GM18868 (cell line): ENCODE measurements at regions not wholly inside any gene's neighbourhood (a gene's known extent, or its start where the extent isn't known, plus 50 kb on each side); places are given as distances from the start of the nearest gene placed in this dataset.
A peak's percentile ranks its signal among the peaks of the same experiment; 100 is the strongest.

ENCODE experiments used
- ATAC-seq: cut with Tn5 transposase; IDR thresholded peaks from one replicate; pipeline ENCODE4 v1.9.1; 2021; ENCODE audit warnings: mild to moderate bottlenecking, moderate library complexity; ENCODE audit not compliant: unreplicated experiment

- ATAC-seq = no peak
Observed at GRCh38 chr12:93279565-93280412, 97.9 kb upstream of the NUDT4 start.

DNA sequence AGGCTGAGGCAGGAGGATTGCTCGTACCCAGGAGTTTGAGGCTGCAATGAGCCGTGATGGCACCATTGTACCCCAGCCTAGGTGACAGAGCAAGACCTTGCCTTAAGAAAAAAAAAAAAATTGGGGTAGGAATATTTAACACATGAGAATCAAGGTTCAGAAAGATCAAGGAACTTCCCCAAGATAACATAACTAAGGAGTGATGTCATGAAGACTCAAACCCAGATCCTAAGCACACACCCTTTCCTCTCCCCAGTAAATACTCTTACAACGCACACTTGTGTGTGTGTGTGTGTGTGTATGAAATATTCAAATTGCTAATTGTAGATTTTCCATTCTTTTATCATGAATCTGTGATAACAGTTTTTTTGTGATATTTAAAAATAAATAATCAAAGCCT lies 90.6 kb upstream of the NUDT4 start:
- no peak for ATAC-seq

DNA sequence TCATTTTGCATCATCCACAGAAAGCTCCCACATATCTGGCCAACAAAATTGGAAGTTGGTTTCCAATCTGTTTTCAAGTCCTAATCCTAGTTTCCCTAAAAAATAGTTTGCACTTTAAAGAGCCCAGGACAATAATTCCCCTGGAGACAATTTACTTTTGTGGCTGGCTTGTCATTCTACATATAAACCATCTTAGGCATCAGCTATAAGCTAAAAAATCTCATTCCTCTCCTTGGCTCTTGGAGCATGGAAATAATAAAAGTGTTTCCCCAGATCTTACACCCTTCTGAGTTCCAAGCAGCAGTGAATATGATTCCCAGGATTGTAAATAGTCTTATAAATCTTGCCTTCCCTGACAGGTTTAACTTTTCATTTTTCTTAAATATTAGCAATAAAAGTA lies 89.1 kb upstream of the NUDT4 start:
- ATAC-seq = no peak

GRCh38 chr12:93290391-93290790 lies 87.3 kb upstream of the NUDT4 start:
- ATAC-seq = no peak

DNA sequence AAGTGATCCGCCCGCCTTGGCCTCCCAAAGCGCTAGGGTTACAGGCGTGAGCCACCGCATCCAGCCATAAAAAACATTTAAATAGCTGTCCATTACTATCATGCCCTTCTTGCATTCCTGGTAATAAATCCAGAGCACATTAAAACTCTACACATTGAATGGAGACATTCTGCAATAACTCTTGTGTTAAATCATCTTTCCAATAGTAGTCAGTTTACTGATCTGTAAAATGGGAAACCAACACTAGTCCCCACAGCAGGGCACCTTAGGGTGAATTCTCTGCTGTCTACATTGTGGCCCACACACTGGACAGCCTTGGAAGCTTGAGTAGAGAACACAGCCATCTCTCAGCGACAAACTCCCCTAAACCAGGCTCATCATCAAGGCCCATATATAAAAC lies 85.5 kb upstream of the NUDT4 start:
- ATAC-seq = no peak

GRCh38 chr12:93292731-93293566 lies 84.8 kb upstream of the NUDT4 start:
- no peak for ATAC-seq

DNA sequence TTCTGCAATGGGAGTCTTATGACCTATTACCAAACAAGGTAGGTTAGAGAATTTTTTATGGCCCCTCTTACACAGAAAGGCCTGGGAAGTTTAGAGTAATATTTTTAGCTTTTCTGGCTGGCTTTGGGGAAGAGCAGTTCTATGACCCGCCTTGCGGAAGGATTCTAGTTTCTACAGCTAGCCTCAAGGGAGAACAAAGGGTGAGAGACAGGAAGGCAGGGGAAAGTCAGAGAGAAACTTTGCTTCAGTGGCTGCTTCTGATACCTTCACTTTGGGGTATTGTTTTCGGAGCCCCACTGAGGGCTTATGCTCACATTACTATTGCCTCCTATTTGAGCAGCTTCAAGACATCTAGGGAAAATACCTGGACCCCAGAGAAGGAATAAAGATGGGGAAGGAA lies 80.7 kb upstream of the NUDT4 start:
- ATAC-seq = peak; percentile 94

GRCh38 chr12:93297536-93297935 lies 80.2 kb upstream of the NUDT4 start:
- ATAC-seq = no peak

- ATAC-seq = no peak
Observed at GRCh38 chr12:93299262-93299846, 78.4 kb upstream of the NUDT4 start.

- no peak for ATAC-seq
Observed at GRCh38 chr12:93300611-93301021, 77.1 kb upstream of the NUDT4 start.

DNA sequence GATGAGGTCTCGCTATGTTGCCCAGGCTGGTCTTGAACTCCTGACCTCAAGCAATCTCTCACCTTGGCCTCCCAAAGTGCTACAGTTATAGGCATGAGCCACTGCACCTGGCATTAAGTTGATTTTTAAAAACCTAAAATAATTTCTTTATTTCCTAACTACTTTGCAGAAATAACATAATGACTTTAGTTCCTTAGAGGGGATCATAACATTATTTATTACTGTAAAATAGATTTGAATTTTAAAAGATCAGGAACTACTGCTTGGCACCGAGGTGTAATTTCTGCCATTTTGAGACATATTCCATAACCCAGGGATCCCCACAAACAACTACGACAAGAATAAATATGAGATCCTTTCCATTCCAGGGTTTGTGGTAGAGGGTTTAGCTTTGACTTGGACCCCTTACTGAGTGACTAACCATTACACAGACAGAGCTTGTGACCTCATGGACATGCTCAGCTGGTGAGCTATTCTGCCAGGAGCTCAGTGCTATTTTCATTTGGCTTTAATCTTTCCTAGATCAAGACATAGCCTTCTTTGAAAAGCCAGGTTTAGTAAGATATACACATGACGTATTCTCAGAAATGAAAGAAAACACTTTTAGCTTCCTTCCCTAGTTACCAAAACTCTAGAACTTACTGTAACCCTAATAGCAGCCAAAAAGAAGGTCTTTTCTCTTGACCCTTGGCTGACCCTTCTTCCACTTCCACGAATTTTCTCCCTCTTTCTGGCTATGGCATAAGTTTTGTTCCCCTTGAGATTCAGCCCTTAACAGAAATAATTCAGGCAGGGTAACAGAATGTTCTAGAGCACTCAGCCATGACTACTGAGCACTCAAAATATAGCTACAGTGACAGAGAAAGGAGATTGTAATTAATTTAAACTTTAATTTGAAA lies 75.1 kb upstream of the NUDT4 start:
- no peak for ATAC-seq

- ATAC-seq = no peak
Observed at GRCh38 chr12:93306636-93307035, 71.1 kb upstream of the NUDT4 start.

DNA sequence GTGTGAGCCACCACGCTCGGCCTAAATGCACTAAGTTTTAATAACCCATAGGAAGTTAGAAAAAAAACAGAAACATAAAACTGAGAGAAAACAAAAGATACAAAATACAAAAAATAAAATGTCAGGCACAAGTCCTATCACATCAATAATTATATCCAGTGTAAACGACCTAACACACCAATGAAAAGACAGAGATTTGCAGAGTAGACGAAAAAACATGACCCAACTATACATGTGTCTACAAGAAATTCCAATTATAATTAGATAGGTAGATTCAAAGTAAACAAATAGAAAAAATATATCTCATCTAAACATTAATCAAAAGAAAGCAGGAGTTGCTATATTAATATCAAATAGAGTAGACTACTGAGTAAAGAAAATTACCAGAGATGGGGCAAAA lies 69.4 kb upstream of the NUDT4 start:
- ATAC-seq = no peak

- no peak for ATAC-seq
Observed at GRCh38 chr12:93311827-93312226, 65.9 kb upstream of the NUDT4 start.

DNA sequence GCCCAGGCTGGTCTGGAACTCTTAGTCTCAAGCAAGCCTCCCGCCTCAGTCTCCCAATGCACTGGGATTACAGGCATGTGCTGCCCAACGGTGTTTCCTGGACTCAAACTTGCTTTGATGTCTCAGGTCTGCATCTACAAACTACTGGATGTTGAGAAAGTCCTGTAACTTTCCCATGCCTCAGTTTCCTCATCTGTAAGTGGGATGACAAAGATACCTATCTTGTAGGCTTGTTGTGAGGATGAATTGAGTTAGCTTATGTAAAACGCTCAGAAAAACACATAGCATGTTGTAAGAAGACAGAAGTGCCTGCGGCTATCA lies 63.6 kb upstream of the NUDT4 start:
- no peak for ATAC-seq

- ATAC-seq = no peak
Observed at GRCh38 chr12:93315385-93315906, 62.3 kb upstream of the NUDT4 start.

DNA sequence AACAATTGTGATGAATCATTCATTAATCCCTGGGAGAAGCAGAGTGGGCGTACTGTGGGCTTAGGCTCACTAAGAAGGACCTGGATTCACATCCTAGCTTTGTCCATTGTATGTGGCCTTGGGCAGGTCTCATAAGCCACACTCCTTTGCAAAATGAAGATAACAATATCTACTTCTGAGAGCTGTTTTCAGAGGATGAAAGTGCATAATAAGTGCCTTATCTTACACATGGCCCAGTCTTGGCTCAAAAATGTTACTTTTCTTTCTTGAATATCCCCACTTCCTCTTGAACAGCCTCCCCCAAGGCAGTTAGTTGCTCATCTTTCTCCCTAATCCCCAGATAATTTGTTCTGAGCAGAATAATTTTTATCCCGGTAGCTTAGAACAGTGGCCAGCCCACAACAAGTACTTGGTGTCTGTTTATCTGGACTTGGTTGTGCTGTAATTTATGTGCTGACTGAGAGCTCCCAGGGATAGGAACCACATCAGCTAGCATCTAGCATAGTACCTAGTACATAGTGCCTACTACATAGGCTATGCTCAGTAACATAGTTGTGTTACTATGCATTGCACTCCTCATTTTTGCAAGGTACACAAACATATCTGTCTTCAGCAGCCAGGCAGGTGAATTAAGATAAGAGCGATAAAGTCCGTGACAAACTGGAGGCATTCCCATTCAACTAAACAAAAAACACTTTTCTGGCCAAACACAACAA lies 61.7 kb upstream of the NUDT4 start:
- ATAC-seq = no peak

GRCh38 chr12:93316623-93316971 lies 61.1 kb upstream of the NUDT4 start:
- no peak for ATAC-seq

DNA sequence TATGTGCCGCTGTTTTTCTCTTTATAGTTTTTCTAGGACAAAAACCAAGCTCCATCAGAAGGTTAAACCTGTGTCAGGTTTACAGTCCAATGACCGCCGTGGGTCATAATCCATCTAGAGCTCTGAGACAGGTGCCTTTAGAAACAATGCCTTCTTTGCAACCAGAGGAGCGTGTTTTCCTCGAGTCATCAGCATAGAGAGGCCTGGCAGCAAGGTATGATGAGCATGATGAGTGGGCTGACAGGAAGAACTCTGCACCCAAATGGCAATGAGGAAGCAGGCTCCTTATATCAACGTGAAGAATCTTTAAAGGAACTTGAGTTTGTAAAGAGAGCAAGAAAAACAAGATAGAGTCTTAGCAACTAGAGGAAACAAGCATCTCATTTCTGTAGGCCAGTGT lies 60.5 kb upstream of the NUDT4 start:
- ATAC-seq = no peak
